HG03432 (cell line): ENCODE measurements at regions not wholly inside any gene's neighbourhood (a gene's known extent, or its start where the extent isn't known, plus 50 kb on each side); places are given as distances from the start of the nearest gene placed in this dataset.
"Not testable (repeated sequence)": the region's sequence is repeated elsewhere in the genome, so short reads cannot be mapped to it uniquely, and the experiment has no call there.

Experiments used
- ATAC-seq: cut with Tn5 transposase; IDR thresholded peaks from one replicate; pipeline ENCODE4 v1.9.1; 2021; ENCODE audit warnings: mild to moderate bottlenecking, moderate library complexity; ENCODE audit not compliant: unreplicated experiment

DNA sequence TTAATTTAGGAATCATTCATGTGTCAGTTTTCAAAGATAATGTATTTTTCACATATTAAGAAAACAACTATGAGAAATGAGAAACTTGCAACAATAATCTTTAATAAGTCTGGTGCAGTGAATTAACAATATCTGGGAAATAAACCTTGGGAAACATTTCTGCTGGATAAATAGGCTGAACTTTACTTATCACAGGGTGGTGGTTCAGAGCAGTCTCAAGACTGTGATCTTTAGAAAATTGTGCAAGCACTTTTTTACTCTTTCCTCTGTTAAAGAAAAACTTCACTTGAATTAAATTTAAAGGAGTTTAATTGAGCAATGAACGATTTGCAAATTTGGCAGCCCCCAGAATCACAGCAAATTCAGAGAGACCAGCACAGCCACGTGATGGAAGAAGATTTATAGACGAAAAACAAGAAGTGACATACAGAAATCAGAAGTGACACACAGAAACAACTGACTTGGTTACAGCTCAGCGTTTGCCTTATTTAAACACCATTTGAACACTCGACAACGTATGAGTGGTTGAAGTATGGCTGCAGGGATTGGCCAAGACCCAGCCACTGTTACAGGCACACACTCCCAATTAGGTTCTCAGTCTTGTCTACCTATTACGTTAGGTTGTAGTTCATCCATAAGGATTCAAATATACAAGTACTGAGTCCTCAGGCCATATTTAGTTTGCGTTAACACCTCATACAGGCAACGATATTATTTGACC, 631.9 kb downstream of the SLCO4C1 start:
- no peak for ATAC-seq

GRCh38 chr5:101663543-101663942, 632.5 kb downstream of the SLCO4C1 start:
- no peak for ATAC-seq

DNA sequence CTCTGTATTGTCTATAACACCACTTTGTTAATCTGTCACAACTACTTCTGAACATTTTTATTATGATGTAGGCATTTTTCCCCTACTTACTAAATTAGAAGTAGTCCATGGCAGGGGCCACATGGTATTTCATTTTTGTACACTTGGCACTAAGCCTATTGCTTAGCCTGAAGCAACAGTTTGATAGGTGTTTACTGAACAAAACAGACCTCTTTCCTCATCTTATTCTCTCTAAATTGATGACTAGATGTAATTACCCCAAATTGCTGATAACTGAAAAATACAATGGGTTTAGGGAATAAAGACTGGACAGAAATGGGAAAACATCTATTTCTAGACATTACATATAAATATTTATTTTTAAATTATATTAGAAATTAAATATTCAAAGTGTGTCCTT, 633.8 kb downstream of the SLCO4C1 start:
- no peak for ATAC-seq

GRCh38 chr5:101658433-101658832, 637.7 kb downstream of the SLCO4C1 start:
- no peak for ATAC-seq

GRCh38 chr5:101653996-101654395, 642.1 kb downstream of the SLCO4C1 start:
- no peak for ATAC-seq

DNA sequence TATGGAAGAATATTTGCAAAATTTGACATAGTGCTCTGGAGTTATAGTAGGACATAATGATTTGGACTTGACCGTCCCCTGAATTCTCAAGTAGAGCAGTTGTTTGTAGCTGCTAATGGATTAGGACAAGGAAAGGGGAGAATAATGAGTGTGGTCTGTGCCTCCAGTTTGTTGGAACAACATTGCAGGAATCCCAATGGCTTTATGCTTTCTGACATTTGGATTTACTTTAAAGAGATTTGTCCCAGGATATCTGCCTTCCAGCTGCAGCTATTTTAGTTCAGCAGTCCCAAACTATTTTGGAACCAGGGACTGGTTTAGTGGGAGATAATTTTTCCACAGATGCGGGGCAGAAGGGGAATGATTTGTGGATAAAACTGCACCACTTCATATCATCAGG, 648.2 kb downstream of the SLCO4C1 start:
- ATAC-seq = no peak

DNA sequence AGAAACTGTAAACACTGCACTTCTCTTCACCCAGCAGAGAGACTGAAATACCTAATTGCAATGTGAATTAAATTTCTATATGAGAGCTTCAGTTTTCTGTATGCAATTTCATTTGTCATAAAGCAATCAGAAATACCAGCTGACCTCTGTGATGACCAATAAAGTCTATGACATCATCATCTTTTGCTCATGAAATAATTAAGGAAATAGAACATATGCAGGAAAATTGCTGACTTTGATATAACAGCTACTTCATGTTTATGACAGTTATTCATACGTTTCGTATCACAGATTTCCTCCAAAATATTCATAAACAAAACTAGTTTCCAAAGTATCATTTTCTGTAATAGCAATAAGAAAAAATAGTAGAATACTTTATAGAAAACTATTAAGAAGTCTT, 652.3 kb downstream of the SLCO4C1 start:
- ATAC-seq = no peak

DNA sequence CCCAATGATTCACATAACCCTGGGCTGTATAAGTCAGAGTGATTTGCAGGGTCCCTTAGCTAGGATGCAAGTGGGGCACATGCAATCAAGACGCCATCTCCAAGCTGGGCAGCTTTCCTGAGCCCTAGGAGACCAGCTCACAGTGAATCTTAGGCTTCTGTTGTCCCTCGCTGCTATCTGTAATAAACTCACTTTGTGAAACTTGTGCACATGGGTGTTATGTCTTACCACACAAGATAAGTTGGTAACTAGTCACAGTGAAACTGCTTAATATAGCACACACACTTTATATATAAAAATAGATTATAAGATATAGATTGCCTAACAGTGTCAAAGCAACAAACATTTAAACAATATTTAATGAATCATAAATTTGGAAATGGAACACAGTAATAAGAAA, 658.5 kb downstream of the SLCO4C1 start:
- ATAC-seq = no peak

DNA sequence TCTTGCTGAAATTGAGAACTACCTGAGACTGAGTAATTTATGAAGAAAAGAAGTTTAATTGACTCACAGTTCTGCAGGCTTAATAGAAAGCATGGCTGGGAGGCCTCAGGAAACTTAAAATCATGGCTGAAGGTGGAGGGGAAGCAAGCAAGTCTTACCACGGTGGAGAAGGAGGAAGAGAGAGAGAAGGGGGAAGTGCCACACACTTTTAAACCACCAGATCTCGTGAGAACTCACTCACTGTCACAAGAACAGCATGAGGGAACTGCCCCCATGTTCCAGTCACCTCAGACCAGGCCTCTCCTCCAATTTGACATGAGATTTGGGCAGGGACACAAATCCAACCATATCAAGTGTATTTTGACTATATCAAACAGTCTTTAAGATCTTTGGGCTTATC, 668.3 kb downstream of the SLCO4C1 start:
- not testable (repeated sequence) for ATAC-seq

- no peak for ATAC-seq
These were observed 669.5 kb downstream of the SLCO4C1 start for GRCh38 chr5:101626572-101626971.

GRCh38 chr5:101611039-101611438, 685.0 kb downstream of the SLCO4C1 start:
- ATAC-seq = no peak

GRCh38 chr5:101608322-101608721, 687.8 kb downstream of the SLCO4C1 start:
- ATAC-seq = no peak

- peak; percentile 78 for ATAC-seq
These were observed 690.4 kb downstream of the SLCO4C1 start for GRCh38 chr5:101605700-101606099.

GRCh38 chr5:101600614-101601013, 695.5 kb downstream of the SLCO4C1 start:
- ATAC-seq = no peak

DNA sequence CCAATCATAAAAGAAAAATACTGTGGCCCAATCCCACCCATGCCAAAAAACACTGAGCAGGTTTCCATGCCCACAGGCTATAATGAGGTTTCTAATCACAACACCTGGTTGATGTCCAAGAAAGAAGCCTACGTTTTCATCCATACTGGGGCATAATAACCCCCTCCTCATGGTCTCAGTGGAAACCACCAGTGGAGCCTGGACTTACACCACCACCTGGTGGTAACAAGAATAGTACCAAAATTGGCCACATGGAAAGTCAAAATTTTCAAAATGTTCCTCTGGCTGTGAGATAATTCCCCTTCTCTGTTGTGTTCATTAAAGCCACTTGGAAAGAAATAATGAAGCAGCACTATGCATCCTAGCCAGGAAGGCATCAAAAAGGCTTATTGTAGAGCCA, 687.3 kb upstream of the ST8SIA4 start:
- ATAC-seq = peak; percentile 63

GRCh38 chr5:101585366-101585765, 682.3 kb upstream of the ST8SIA4 start:
- ATAC-seq = no peak

DNA sequence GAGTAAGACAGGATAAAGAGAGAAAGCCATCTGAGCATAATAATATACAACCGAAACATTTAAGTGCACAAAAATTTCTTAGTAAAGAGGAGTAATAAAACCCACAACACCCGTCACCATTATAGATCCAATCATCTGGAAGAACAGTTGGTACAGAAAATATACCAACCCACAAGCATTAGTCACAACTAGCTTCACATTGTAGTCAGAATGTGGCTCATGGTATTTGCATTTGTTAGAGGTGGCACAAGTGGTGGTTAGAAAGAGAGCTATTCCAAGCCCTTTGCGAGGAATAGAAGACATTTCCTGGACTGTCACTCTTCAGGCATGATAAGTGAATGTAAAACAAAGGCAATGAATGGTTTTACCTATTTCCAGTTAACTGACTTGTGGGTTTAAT, 677.5 kb upstream of the ST8SIA4 start:
- no peak for ATAC-seq

DNA sequence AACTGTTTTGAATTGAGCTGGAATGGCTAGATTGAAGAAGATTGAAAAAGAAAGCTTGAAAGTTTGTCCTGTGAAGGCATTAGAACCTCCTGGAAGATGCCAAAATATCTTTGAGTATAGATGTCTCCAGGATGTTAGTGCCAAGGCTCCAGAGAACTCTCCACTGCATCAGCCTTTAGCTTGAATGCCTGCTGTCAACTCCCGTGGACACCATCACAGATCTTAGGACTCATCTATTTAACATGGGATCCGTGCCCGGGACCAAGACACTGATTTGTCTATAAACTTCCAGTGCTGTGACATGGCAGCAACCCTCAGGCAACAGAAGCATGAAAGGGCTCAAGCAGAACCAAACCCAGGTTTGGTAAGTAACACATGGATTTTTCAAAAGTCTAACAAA, 670.9 kb upstream of the ST8SIA4 start:
- ATAC-seq = no peak

- ATAC-seq = no peak
These were observed 657.9 kb upstream of the ST8SIA4 start for GRCh38 chr5:101561018-101561417.

- ATAC-seq = no peak
These were observed 640.7 kb upstream of the ST8SIA4 start for GRCh38 chr5:101543780-101544179.

DNA sequence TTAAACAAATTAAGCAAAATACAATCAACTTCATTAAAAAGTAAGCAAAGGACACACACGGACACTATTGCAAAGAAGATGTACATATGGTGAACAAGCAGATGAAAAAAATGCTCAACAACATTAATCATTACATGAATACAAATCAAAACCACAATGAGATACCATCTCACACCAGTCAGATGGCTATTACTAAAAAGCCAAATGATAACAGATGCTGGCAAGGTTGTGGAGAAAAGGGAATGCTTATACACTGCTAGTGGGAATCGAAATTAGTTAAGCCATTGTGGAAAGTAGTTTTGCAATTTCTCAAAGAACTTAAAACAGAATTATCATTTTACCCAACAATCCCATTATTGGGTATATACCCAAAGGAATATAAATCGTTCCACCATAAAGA, 636.2 kb upstream of the ST8SIA4 start:
- ATAC-seq = no peak

DNA sequence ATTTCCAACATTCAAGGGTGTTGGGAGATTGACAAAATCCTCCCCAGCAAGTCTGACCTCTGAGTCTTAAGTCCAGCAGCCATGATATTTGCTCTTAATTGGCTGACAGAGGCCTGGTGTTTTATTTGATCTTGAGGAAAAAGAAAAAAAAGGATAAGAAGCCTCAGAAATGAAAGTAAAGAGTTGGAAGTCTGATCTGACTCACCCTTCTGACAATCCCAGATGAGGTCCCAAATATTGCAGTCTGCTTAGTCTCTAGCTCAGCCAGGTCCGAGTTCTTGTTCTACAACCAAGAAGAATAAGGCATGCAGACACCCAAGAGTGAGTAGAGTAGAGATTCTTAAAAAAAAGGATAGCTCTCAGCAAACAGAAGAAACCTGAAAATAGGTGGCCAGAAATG, 632.5 kb upstream of the ST8SIA4 start:
- no peak for ATAC-seq

DNA sequence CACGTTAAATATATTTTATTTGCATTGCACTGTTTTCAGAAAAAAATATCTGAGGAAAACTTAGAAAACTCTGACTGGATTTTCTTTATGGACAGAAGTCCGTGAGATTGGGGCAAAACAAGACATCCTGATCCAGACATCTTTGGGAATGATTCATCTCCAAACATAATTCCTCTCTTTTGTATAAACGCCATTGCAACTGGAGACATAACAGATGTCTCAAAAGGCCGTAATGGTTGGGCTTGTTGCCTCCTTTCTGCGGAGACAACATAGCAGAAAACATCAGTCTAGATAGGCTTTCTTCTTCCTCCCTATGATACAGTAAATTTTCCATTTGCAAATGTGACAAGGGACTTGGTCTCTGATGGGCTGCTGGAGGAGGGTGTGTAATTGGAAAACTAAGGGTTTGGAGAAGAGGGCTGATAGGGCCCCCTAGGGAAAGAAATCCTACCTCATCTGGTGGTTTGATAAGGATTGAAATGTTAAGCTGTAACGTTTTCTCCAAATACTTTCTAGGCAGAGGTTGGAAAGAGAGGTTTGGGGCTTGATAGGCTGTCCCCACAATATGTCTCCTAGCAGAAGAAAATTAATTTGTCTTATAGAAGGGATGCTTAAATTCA, 631.5 kb upstream of the ST8SIA4 start:
- ATAC-seq = no peak
